GM18951 (cell line): ENCODE measurements at regions not wholly inside any gene's neighbourhood (a gene's known extent, or its start where the extent isn't known, plus 50 kb on each side); places are given as distances from the start of the nearest gene placed in this dataset.

Experiments used
- POLR2A ChIP-seq: IDR thresholded peaks from 4 replicates; pipeline ENCODE4 v1.6.1; 2011; ENCODE audit warnings: mild to moderate bottlenecking; ENCODE audit not compliant: insufficient read length, insufficient read depth; ENCODE audit errors: extremely low read depth
- in situ Hi-C: fragments of 300-500 bp; cut with MboI; formaldehyde crosslinking; loops from one replicate; pipeline ENCODE4 v1.12.0; 2022; ENCODE audit warnings: low sequenced_read_pairs, mixed read lengths, inconsistent platforms; ENCODE audit not compliant: unreplicated experiment

- in situ Hi-C loops, result no loop called here
- no peak for TF ChIP-seq POLR2A
Measured at GRCh38 chr5:68965926-68966325, 127.9 kb upstream of the SLC30A5 start.

DNA sequence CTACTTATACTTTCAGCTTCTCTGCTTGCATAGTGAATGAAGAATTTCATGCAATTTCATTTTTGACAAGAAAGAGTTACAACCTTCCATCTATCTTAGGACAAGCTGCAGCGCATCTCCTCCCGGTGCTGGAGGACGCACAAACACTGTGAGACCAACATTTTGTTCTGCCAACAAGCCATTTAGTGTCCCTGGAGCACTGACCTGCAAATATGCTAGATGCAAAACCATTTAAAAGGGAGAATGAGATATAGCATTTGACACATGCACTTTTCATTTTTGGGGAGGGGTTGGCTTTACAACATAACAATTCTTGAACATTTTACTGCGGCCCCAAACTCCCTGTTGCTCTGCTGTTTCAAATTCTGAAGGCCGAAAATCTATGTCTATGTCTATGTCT lies 127.2 kb upstream of the SLC30A5 start:
- in situ Hi-C loops, result no loop called here
- TF ChIP-seq POLR2A, result no peak

DNA sequence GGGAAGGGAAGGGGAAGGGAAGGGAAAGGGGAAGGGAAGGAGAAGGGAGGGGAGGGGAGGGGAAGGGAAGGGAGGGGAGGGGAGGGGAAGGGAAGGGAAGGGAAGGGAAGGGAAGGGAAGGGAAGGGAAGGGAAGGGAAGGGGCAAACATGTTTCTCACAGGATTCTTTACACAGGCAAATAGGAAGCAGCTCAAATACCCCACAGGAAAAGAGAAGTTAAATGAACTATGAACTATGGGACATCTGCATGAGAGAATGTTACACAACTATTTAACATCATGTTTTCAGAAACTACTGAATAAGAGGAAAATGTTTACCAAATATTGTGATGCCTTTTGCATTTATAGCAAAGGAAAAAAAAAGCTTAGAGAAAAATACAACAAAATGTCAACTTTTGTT lies 125.4 kb upstream of the SLC30A5 start:
- in situ Hi-C loops, result no loop called here
- TF ChIP-seq POLR2A, result no peak

DNA sequence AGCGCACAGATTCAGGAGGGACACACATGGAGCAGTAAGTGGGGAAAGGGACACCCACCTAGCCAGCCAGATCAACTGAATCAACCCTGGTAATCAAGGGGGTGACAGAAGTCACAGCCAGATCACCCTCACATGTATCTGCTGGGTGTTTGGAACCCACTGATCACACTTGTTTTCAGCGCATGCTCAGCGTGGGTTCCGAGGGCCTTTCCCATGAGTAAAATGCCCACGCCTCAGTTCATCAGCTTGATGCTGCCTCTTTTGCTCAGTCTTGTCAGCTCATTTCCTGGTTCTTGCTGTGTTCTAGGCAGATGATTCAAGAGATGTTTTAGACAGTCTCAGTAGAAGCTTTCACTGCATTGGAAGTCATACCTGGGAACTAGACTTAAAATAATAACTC lies 123.2 kb upstream of the SLC30A5 start:
- in situ Hi-C loops, result no loop called here
- TF ChIP-seq POLR2A, result no peak

DNA sequence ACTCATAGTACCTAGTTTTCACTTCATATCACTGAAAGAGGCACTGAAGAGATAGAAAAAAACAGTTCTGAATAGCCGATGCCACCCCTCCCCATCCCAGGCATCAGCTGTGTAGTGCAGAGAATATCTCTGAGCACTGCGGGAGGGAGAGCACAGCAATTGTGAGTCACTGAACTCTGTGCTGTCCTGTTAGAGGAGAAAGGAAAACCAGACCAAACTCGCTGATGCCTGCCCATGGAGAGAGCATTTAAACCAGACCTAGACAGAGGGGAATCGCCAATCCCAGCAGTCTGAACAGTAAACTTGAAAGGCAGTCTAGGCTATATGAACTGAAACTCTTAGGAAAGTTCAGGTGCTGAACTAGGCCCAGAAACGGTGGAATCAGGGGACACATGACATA lies 120.1 kb upstream of the SLC30A5 start:
- in situ Hi-C loops, result no loop called here

DNA sequence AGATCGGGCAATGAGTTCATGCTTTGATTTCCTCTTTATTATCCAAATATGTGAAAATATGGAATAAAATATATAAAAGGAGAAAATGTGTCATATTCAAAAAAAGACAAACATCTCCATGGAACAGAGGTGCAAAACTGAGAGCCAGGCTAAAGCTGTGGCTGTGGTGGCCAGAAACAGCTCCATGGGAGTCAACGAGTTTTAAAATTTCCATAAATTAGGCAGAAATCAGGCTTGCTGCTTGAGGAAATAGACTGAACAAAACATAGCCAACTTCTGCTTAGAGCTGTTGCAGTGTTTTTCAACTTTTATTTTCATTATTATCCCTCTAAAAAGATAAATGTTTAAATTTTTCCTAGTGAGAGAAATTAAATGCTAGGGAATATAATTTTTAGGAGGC lies 110.8 kb upstream of the SLC30A5 start:
- TF ChIP-seq POLR2A, result no peak
- in situ Hi-C loops, result no loop called here

More for the DNA sequence above, 120.1 kb upstream of the SLC30A5 start:
- TF ChIP-seq POLR2A, result no peak

- in situ Hi-C loops, result no loop called here
- no peak for TF ChIP-seq POLR2A
Measured at GRCh38 chr5:68983959-68984358, 109.9 kb upstream of the SLC30A5 start.

DNA sequence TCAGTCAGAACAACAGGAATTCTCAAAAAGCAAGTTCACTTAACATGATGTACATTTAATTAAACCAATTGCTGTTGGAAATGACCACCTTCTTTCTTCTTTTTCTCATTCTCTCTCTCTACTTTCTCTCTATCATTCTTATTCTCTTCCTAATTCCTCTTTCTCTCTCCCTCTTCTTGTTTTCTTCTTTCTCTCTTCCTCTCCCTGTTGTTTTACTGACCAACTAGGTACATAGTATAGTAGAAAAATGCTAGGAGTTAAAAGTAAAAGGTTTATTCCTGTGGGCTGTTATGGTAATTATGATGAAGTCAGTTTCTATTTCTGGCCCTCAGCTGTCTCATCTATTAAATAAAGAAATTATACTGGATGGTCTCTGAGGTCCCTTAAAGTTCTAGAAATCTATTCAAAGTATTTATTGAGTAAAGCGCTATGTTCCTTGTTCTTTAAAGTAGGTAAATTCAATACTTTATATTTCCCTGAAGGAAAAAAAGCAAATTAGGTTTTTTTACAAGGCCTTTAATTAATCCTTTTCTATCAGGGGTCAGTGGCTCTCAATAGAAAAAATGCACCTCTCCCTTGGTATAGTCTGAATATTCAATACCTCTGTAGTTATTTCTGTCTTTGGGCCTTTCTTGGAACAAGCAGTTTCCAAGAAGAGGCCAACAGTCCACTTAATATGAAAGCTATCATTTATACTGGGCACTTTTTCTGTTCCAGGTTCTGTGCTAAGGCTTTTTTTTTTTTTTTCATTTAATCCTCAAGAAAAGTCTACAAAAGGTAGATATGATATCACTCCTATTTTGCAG lies 102.3 kb upstream of the SLC30A5 start:
- TF ChIP-seq POLR2A, result no peak
- in situ Hi-C loops, result no loop called here

- in situ Hi-C loops, result no loop called here
- TF ChIP-seq POLR2A, result no peak
Measured at GRCh38 chr5:68994645-68995044, 99.2 kb upstream of the SLC30A5 start.

GRCh38 chr5:68995845-68996545 lies 97.8 kb upstream of the SLC30A5 start:
- no peak for TF ChIP-seq POLR2A
- in situ Hi-C loops, result no loop called here

- in situ Hi-C loops, result no loop called here
- TF ChIP-seq POLR2A, result no peak
Measured at GRCh38 chr5:68999181-68999580, 94.6 kb upstream of the SLC30A5 start.

DNA sequence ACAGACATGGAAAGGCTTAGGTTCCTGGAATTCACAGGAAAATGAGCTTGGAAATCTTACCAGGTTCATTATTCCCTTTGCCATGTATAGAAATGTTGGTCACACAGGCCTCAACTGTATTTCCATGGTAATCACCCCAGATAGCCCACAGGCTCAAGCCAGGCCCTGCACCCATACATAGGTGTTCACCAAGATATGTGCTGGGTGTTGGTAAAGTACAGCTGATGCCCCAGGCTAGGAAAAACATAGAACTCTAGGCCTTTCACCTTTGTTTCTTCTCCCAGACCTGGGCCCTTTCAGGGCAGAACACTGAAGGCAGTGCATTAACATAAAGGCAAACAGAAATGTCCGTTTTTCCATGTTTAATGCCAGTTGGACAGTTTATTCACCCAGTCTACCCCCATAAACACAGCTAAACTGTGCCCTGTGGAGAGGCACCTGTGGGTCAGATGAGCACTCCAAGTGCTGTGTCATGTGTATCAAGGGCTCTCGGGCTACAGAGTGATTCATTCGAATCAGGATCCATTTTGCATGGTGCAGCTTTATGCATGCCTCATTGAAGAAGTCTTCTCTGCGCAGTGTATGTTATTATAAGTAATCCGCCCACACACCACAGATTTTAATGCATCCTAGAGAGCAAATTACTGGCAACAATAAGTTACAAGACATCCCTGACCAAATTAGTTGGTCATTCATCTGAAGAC lies 93.4 kb upstream of the SLC30A5 start:
- no peak for TF ChIP-seq POLR2A
- in situ Hi-C loops, result loop anchor here (25.0 kb wide), 1 partner anchor 713 kb away; no protein-coding TSS in a partner anchor

GRCh38 chr5:69000949-69001348 lies 92.9 kb upstream of the SLC30A5 start:
- in situ Hi-C loops, result loop anchor here (25.0 kb wide), 1 partner anchor 714 kb away; no protein-coding TSS in a partner anchor
- TF ChIP-seq POLR2A, result no peak
